Fibroblast of villous mesenchyme (primary cell): ENCODE measurements at regions not wholly inside any gene's neighbourhood (a gene's known extent, or its start where the extent isn't known, plus 50 kb on each side); places are given as distances from the start of the nearest gene placed in this dataset.

Source experiments
- DNase-seq: peaks from one replicate; pipeline ENCODE4 v3.0.0-alpha.2; 2010; ENCODE audit warnings: low read depth
- H3K4me3 ChIP-seq: 2 replicates; pipeline ENCODE4 v1.5.1; 2011; ENCODE audit warnings: low read depth, mild to moderate bottlenecking, low read length
- CTCF ChIP-seq: IDR thresholded peaks from 2 replicates; pipeline ENCODE4 v1.5.1; 2012; ENCODE audit warnings: low read depth, mild to moderate bottlenecking, low read length; ENCODE audit not compliant: insufficient read depth

DNA sequence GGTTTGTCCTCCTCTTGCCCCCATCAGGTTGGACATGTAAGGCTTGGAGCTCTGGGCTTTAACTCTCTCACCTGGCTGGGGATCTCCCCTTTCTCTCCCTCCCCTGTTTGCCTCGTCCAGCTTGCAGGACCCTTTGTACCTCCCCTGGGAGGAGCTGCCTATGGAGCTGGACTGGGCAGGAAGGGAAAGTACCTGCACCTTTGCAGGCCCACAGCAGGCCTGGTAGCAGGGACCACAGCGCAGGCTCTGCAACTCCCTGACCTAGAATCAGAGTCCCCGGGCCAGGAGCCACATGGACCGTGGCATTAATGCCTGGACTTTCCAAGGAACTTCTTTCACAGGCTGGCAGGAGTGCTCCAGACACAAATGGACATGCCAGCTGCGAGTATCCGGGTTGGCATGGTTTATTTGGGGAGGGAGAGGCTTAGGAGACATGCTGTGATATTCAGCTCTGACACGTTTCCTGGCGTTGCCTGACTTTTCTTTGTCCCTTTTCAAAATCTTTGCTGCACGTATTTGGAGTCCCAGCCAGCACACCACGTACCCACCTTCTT, 268.5 kb upstream of the EXOC2 start:
- no peak for TF ChIP-seq CTCF
- H3K4me3 ChIP-seq: no peak overlapping the region

GRCh38 chr6:960356-960755, 267.4 kb upstream of the EXOC2 start:
- no peak for TF ChIP-seq CTCF
- H3K4me3 ChIP-seq: no peak overlapping the region
- DNase-seq: no peak

More for the DNA sequence above, 268.5 kb upstream of the EXOC2 start:
- DNase-seq: no peak

- no peak for TF ChIP-seq CTCF
- peak; percentile 84 for DNase-seq
These were observed 265.5 kb upstream of the EXOC2 start for GRCh38 chr6:958488-958887.

GRCh38 chr6:951399-952181, 258.7 kb upstream of the EXOC2 start:
- TF ChIP-seq CTCF: no peak
- DNase-seq: no peak
- H3K4me3 ChIP-seq: no peak overlapping the region

More at GRCh38 chr6:958488-958887, 265.5 kb upstream of the EXOC2 start:
- H3K4me3 ChIP-seq: no peak overlapping the region

DNA sequence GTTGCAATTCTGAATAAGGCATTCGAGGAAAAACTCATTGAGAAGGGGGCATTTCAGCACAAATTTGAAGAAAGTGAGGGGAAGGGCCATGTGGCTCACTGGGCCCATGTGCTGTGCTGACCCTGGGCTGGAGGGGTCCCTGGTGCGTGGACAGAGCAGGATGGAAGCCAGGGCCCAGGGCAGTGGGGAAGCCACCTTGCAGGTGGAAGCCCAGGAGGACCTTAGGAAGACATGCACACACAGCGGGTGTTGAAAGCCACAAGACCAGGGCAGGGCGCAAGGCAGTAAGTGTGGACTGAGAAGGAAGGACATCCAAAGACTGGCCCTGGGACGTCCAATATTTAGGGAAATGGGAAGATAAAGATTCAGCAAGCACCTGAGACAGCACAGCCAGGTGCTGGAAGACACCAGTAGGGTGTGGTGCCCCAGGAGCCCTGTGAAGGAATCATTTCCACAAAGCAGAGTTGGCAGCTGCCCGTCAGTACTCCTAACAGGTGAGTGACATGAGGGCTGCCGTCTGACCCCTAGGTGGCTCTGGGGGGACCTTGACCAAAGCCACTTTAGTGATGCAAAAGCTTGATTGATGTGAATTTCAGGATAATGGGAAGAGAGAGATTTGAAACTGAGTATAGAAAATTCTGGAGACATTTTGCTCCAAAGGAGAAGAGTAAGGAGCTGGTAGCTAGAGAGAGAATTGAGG, 254.4 kb upstream of the EXOC2 start:
- no peak for TF ChIP-seq CTCF
- H3K4me3 ChIP-seq: no peak overlapping the region
- DNase-seq: no peak

DNA sequence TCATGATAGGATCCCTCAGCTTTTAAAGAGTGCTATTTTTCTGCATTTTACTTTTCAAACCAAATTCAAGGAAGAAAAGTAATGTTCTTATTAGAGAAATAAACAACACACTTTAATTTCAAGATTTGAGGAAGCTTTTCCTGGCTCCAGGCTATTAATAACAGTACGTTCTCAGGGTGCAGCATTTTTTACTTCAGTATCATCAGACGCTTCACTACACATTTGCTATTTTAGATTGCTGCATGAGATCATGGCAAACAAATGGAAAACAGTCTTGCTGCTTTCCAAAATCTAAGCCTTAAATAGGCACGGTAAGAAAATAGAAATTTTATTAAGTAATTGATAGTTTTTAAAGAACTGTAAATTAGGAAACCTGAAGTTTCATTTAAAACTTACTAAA, 253.6 kb upstream of the EXOC2 start:
- no peak overlapping the region for H3K4me3 ChIP-seq
- peak; percentile 2 for DNase-seq
- no peak for TF ChIP-seq CTCF
